HEK293 (cell line): ENCODE measurements at regions not wholly inside any gene's neighbourhood (a gene's known extent, or its start where the extent isn't known, plus 50 kb on each side); places are given as distances from the start of the nearest gene placed in this dataset.

Experiments
- CTCF ChIA-PET: fragments of 350-600 bp; formaldehyde crosslinking; extraction: SDS; loops from one replicate; lab custom pipeline; 2021; ENCODE audit warnings: antibody characterized with exemption; lab: Yijun Ruan, JAX
- POLR2A ChIA-PET: fragments of 300-600 bp; formaldehyde crosslinking; extraction: SDS; loops from one replicate; lab custom pipeline; 2020; ENCODE audit warnings: antibody characterized with exemption, inconsistent platforms; lab: Yijun Ruan, JAX
- H3K27ac ChIP-seq: fragments of 200-500 bp; sonication (Bioruptor generic); 2 replicates; pipeline ENCODE4 v1.5.1; 2014; ENCODE audit warnings: low read depth, low read length, control low read depth, inconsistent platforms; ENCODE audit errors: extremely low read depth
- H3K36me3 ChIP-seq, 2 experiments: fragments of 200-500 bp in 1 of 2; sonication (Bioruptor generic) in 1 of 2; 1 replicate in 1 of 2; 2 replicates in 1 of 2; pipeline ENCODE4 v1.5.1; 2014 to 2017; ENCODE audit warnings: inconsistent platforms in 2 of 2, low read length in 2 of 2; ENCODE audit not compliant: control insufficient read depth in 2 of 2, insufficient read depth in 1 of 2
- H3K4me1 ChIP-seq: fragments of 200-500 bp; sonication (Bioruptor generic); 2 replicates; pipeline ENCODE4 v1.5.1; 2014; ENCODE audit warnings: mild to moderate bottlenecking, low read length, inconsistent platforms; ENCODE audit not compliant: control insufficient read depth, insufficient read depth
- H3K4me3 ChIP-seq: 2 replicates; pipeline ENCODE4 v1.5.1; 2011; ENCODE audit warnings: low read depth, mild to moderate bottlenecking, control low read depth, low read length, moderate library complexity
- H3K9me3 ChIP-seq: fragments of 200-500 bp; sonication (Bioruptor generic); 2 replicates; pipeline ENCODE4 v1.5.1; 2014; ENCODE audit warnings: low read depth, low read length, inconsistent platforms; ENCODE audit not compliant: control insufficient read depth, insufficient read depth
- BCL11A ChIP-seq: fragments of 450-650 bp; formaldehyde crosslinking; IDR thresholded peaks from 2 replicates; pipeline ENCODE4 v1.5.1; 2016; ENCODE audit warnings: low read depth, missing biosample characterization, missing genetic modification characterization
- CTCF ChIP-seq: fragments of 450-650 bp; formaldehyde crosslinking; IDR thresholded peaks from 2 replicates; pipeline ENCODE4 v1.5.1; 2016; ENCODE audit warnings: missing biosample characterization, missing genetic modification characterization
- EGR2 ChIP-seq: fragments of 450-650 bp; formaldehyde crosslinking; IDR thresholded peaks from 2 replicates; pipeline ENCODE4 v1.5.1; 2016; ENCODE audit warnings: low read depth, missing biosample characterization, missing genetic modification characterization
- KLF7 ChIP-seq: fragments of 450-650 bp; formaldehyde crosslinking; IDR thresholded peaks from 2 replicates; pipeline ENCODE4 v1.5.1; 2016; ENCODE audit warnings: missing biosample characterization, missing genetic modification characterization, borderline replicate concordance
- SP7 ChIP-seq: fragments of 450-650 bp; formaldehyde crosslinking; IDR thresholded peaks from 2 replicates; pipeline ENCODE4 v1.5.1; 2016; ENCODE audit warnings: missing biosample characterization, missing genetic modification characterization
- ZBTB17 ChIP-seq: fragments of 450-650 bp; formaldehyde crosslinking; IDR thresholded peaks from 2 replicates; pipeline ENCODE4 v1.5.1; 2016; ENCODE audit warnings: missing biosample characterization, missing genetic modification characterization
- ZBTB48 ChIP-seq: fragments of 450-650 bp; formaldehyde crosslinking; IDR thresholded peaks from 2 replicates; pipeline ENCODE4 v1.5.1; 2016; ENCODE audit warnings: missing biosample characterization, missing genetic modification characterization
- ZNF133 ChIP-seq: fragments of 450-650 bp; formaldehyde crosslinking; IDR thresholded peaks from 2 replicates; pipeline ENCODE4 v1.5.1; 2016; ENCODE audit warnings: missing biosample characterization, missing genetic modification characterization
- ZNF184 ChIP-seq: fragments of 450-650 bp; IDR thresholded peaks from 2 replicates; pipeline ENCODE4 v1.5.1; 2018; ENCODE audit warnings: missing biosample characterization, mild to moderate bottlenecking, missing genetic modification characterization
- ZNF335 ChIP-seq: fragments of 450-650 bp; formaldehyde crosslinking; conservative IDR thresholded peaks from 2 replicates; pipeline ENCODE4 v1.5.1; 2016; ENCODE audit warnings: missing biosample characterization, missing genetic modification characterization
- ZNF350 ChIP-seq: fragments of 450-650 bp; formaldehyde crosslinking; IDR thresholded peaks from 2 replicates; pipeline ENCODE4 v1.5.0; 2017; ENCODE audit warnings: missing biosample characterization, mild to moderate bottlenecking, missing genetic modification characterization
- ZNF426 ChIP-seq: fragments of 450-650 bp; formaldehyde crosslinking; IDR thresholded peaks from 2 replicates; pipeline ENCODE4 v1.5.1; 2017; ENCODE audit warnings: missing biosample characterization, missing genetic modification characterization, mild to moderate bottlenecking, inconsistent platforms, moderate library complexity
- ZNF449 ChIP-seq: fragments of 450-650 bp; formaldehyde crosslinking; IDR thresholded peaks from 2 replicates; pipeline ENCODE4 v1.5.1; 2017; ENCODE audit warnings: missing biosample characterization, mild to moderate bottlenecking, missing genetic modification characterization, moderate library complexity
- ZNF529 ChIP-seq: fragments of 450-650 bp; formaldehyde crosslinking; IDR thresholded peaks from 2 replicates; pipeline ENCODE4 v1.5.1; 2017; ENCODE audit warnings: missing genetic modification characterization, missing biosample characterization; ENCODE audit not compliant: insufficient replicate concordance
- ZNF560 ChIP-seq: fragments of 450-650 bp; formaldehyde crosslinking; IDR thresholded peaks from 2 replicates; pipeline ENCODE4 v1.5.1; 2017; ENCODE audit warnings: missing biosample characterization, missing genetic modification characterization, borderline replicate concordance
- ZNF580 ChIP-seq: fragments of 450-650 bp; formaldehyde crosslinking; IDR thresholded peaks from 2 replicates; pipeline ENCODE4 v1.5.1; 2016; ENCODE audit warnings: missing biosample characterization, missing genetic modification characterization
- ZNF600 ChIP-seq: fragments of 450-650 bp; formaldehyde crosslinking; IDR thresholded peaks from 2 replicates; pipeline ENCODE4 v1.5.1; 2016; ENCODE audit warnings: missing biosample characterization, missing genetic modification characterization
- ZNF664 ChIP-seq: fragments of 450-650 bp; formaldehyde crosslinking; IDR thresholded peaks from 2 replicates; pipeline ENCODE4 v1.5.1; 2016; ENCODE audit warnings: missing biosample characterization, missing genetic modification characterization
- ZNF670 ChIP-seq: fragments of 450-650 bp; formaldehyde crosslinking; IDR thresholded peaks from 2 replicates; pipeline ENCODE4 v1.5.1; 2016; ENCODE audit warnings: missing biosample characterization, missing genetic modification characterization, low read depth
- ZNF677 ChIP-seq: fragments of 450-650 bp; IDR thresholded peaks from 2 replicates; pipeline ENCODE4 v1.5.0; 2018; ENCODE audit warnings: missing biosample characterization, mild to moderate bottlenecking, missing genetic modification characterization, moderate library complexity
- ZNF704 ChIP-seq: fragments of 450-650 bp; formaldehyde crosslinking; IDR thresholded peaks from 2 replicates; pipeline ENCODE4 v1.5.1; 2016; ENCODE audit warnings: missing biosample characterization, missing genetic modification characterization
- TF ChIP-seq, protein P1 (sequence below): fragments of 450-650 bp; formaldehyde crosslinking; IDR thresholded peaks from 2 replicates; pipeline ENCODE4 v1.5.1; 2017; ENCODE audit warnings: missing biosample characterization, missing genetic modification characterization
- TF ChIP-seq, protein P2 (sequence below): fragments of 450-650 bp; formaldehyde crosslinking; IDR thresholded peaks from 2 replicates; pipeline ENCODE4 v1.5.1; 2016; ENCODE audit warnings: missing biosample characterization, missing genetic modification characterization, low read depth
- TF ChIP-seq, protein P3 (sequence below): fragments of 450-650 bp; formaldehyde crosslinking; IDR thresholded peaks from 2 replicates; pipeline ENCODE4 v1.5.1; 2016; ENCODE audit warnings: missing biosample characterization, missing genetic modification characterization, low read depth

DNA sequence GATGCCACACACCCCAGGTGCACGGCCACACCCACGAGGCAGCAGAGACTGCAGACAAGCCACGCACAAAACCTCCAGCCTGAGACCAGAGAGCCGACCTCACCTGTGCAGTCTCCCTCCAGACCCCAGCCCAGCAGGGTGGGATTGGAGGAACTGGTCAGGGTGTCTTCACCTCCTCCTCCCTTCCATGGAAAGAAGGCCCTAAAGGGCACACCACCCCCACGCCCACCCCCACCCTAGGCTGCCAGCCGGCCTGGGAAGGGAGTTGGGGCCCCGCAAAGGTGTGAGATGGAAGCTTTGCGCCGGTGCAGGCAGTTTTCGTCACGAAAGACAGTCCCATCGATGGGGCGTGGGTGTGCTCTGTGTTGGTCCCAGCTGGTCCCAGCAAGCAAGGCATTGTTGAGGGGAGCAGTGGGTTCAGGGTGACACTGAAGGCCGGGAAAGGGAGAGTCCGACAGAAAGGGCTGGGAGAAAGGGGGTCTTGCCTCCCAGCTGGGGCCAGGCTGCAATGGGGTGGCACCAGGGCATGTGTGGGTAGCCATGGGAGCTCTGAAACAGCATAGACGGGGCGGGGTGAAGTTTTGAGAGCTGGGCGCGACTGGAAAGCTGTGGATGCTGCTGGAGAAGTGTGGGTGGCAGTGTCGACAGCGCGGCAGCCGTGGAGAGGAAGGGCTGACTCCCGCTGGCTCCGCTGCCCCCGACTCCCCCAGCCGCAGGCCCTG, 349.2 kb downstream of the GLRX3 start:
- ChIA-PET CTCF (no interaction called here), POLR2A (no interaction called here)
- Histone ChIP-seq H3K36me3 (no peaks in the 10 kb centered on the region), H3K4me1 (no peaks in the 10 kb centered on the region), H3K27ac (no peak overlapping the region), H3K9me3 (no peaks in the 10 kb centered on the region), H3K4me3 (no peak overlapping the region)
- TF ChIP-seq EGR2 (tag by site-specific recombination) = no peak
- no peak for TF ChIP-seq ZNF677
- TF ChIP-seq, protein P1, sequence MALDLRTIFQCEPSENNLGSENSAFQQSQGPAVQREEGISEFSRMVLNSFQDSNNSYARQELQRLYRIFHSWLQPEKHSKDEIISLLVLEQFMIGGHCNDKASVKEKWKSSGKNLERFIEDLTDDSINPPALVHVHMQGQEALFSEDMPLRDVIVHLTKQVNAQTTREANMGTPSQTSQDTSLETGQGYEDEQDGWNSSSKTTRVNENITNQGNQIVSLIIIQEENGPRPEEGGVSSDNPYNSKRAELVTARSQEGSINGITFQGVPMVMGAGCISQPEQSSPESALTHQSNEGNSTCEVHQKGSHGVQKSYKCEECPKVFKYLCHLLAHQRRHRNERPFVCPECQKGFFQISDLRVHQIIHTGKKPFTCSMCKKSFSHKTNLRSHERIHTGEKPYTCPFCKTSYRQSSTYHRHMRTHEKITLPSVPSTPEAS (tag by site-specific recombination) = no peak
- TF ChIP-seq ZNF133 (tag by site-specific recombination) = no peak
- TF ChIP-seq ZNF529 (tag by site-specific recombination) = no peak
- TF ChIP-seq BCL11A (tag by site-specific recombination) = no peak
- TF ChIP-seq ZNF704 (tag by site-specific recombination) = no peak
- TF ChIP-seq SP7 = no peak
- TF ChIP-seq, protein P2, sequence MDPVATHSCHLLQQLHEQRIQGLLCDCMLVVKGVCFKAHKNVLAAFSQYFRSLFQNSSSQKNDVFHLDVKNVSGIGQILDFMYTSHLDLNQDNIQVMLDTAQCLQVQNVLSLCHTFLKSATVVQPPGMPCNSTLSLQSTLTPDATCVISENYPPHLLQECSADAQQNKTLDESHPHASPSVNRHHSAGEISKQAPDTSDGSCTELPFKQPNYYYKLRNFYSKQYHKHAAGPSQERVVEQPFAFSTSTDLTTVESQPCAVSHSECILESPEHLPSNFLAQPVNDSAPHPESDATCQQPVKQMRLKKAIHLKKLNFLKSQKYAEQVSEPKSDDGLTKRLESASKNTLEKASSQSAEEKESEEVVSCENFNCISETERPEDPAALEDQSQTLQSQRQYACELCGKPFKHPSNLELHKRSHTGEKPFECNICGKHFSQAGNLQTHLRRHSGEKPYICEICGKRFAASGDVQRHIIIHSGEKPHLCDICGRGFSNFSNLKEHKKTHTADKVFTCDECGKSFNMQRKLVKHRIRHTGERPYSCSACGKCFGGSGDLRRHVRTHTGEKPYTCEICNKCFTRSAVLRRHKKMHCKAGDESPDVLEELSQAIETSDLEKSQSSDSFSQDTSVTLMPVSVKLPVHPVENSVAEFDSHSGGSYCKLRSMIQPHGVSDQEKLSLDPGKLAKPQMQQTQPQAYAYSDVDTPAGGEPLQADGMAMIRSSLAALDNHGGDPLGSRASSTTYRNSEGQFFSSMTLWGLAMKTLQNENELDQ = no peak
- no peak for TF ChIP-seq ZBTB48
- no peak for TF ChIP-seq ZBTB17 (tag by site-specific recombination)
- no peak for TF ChIP-seq ZNF670 (tag by site-specific recombination)
- TF ChIP-seq, protein P3, sequence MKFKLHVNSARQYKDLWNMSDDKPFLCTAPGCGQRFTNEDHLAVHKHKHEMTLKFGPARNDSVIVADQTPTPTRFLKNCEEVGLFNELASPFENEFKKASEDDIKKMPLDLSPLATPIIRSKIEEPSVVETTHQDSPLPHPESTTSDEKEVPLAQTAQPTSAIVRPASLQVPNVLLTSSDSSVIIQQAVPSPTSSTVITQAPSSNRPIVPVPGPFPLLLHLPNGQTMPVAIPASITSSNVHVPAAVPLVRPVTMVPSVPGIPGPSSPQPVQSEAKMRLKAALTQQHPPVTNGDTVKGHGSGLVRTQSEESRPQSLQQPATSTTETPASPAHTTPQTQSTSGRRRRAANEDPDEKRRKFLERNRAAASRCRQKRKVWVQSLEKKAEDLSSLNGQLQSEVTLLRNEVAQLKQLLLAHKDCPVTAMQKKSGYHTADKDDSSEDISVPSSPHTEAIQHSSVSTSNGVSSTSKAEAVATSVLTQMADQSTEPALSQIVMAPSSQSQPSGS = no peak
- no peak for TF ChIP-seq ZNF350

DNA sequence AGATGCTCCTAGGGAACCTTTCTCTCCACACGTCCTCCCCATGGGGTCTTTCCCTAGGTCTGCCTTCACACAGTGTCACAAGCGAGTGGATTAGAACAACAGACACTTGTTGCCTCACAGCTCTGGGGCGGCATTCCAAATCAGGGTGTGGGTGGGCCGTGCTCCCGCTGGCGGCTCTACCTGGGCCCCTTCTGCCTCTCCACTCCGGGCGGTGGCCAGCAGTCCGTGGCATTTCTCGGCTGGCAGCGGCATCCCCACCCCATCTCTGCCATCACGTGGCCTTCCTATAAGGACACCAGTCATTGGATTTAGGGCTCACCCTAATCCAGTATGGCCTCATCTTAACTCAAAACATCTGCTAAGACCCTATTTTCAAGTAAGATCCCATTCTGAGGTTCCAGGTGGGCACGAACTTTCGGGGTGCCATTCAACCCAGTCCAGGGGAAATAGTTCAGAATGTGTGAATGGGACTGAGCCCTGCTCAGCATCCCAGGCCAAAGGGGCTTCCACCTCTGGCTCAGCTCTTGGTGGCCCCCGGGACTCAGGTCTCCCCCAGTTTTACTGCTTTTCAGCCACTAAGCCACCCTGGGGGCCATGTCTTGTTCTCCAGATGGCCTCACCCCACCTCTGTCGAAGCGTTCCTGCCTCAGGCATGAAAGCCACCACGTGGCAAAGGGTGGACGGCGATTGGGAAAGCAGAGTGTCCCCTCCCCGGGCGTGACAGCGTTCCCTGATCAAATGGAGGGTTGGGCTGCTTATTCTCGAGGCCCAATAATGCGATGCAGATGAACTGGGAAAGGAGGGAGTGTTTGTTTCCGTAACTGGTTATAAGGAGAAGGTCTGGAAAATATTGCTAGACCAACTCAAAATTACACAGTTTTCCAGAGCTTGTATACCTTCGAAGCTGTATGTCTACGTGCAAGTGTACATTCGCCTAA, 350.0 kb downstream of the GLRX3 start:
- POLR2A ChIA-PET = no interaction called here
- Histone ChIP-seq H3K9me3 (no peaks in the 10 kb centered on the region), H3K4me3 (no peak overlapping the region), H3K4me1 (no peaks in the 10 kb centered on the region), H3K36me3 (no peaks in the 10 kb centered on the region), H3K27ac (no peak overlapping the region)
- CTCF ChIA-PET = no interaction called here
- TF ChIP-seq ZNF449 (tag by site-specific recombination) = no peak
- no peak for TF ChIP-seq CTCF (tag by site-specific recombination)
- TF ChIP-seq KLF7 = no peak
- no peak for TF ChIP-seq ZNF664 (tag by site-specific recombination)
- no peak for TF ChIP-seq ZNF426 (tag by site-specific recombination)
- TF ChIP-seq ZNF580 (tag by site-specific recombination) = no peak
- no peak for TF ChIP-seq ZNF184 (tag by site-specific recombination)
- TF ChIP-seq ZNF335 (tag by site-specific recombination) = no peak
- no peak for TF ChIP-seq ZNF600
- no peak for TF ChIP-seq ZNF560 (tag by site-specific recombination)
